HG03378 (cell line): ENCODE measurements at regions not wholly inside any gene's neighbourhood (a gene's known extent, or its start where the extent isn't known, plus 50 kb on each side); places are given as distances from the start of the nearest gene placed in this dataset.
A peak's percentile ranks its signal among the peaks of the same experiment; 100 is the strongest.

Experiments
- ATAC-seq: cut with Tn5 transposase; IDR thresholded peaks from one replicate; pipeline ENCODE4 v1.9.1; 2021; ENCODE audit warnings: mild to moderate bottlenecking, moderate library complexity; ENCODE audit not compliant: unreplicated experiment

- ATAC-seq, result no peak
Measured at GRCh38 chr14:30296931-30297405, 262.0 kb upstream of the G2E3 start.

- no peak for ATAC-seq
Measured at GRCh38 chr14:30297876-30298795, 260.8 kb upstream of the G2E3 start.

GRCh38 chr14:30299915-30300314 is 259.0 kb upstream of the G2E3 start:
- no peak for ATAC-seq

- no peak for ATAC-seq
Measured at GRCh38 chr14:30303350-30303749, 255.6 kb upstream of the G2E3 start.

GRCh38 chr14:30305346-30305745 is 253.6 kb upstream of the G2E3 start:
- ATAC-seq, result no peak

- ATAC-seq, result no peak
Measured at GRCh38 chr14:30309405-30309804, 249.6 kb upstream of the G2E3 start.

- ATAC-seq, result peak; percentile 83
Measured at GRCh38 chr14:30312214-30312613, 246.7 kb upstream of the G2E3 start.

- ATAC-seq, result no peak
Measured at GRCh38 chr14:30317729-30318128, 241.2 kb upstream of the G2E3 start.

GRCh38 chr14:30322819-30323218 is 236.1 kb upstream of the G2E3 start:
- no peak for ATAC-seq

- no peak for ATAC-seq
Measured at GRCh38 chr14:30330033-30330432, 228.9 kb upstream of the G2E3 start.

GRCh38 chr14:30330445-30330844 is 228.5 kb upstream of the G2E3 start:
- ATAC-seq, result no peak

- no peak for ATAC-seq
Measured at GRCh38 chr14:30331030-30331429, 227.9 kb upstream of the G2E3 start.

GRCh38 chr14:30332374-30332773 is 226.6 kb upstream of the G2E3 start:
- ATAC-seq, result no peak

- no peak for ATAC-seq
Measured at GRCh38 chr14:30333934-30334333, 225.0 kb upstream of the G2E3 start.

GRCh38 chr14:30337456-30337855 is 221.5 kb upstream of the G2E3 start:
- no peak for ATAC-seq

GRCh38 chr14:30339311-30339901 is 219.6 kb upstream of the G2E3 start:
- no peak for ATAC-seq

- no peak for ATAC-seq
Measured at GRCh38 chr14:30340495-30340894, 218.5 kb upstream of the G2E3 start.

GRCh38 chr14:30345511-30345910 is 213.4 kb upstream of the G2E3 start:
- ATAC-seq, result no peak

GRCh38 chr14:30348445-30348844 is 210.5 kb upstream of the G2E3 start:
- ATAC-seq, result no peak

- no peak for ATAC-seq
Measured at GRCh38 chr14:30349520-30349919, 209.4 kb upstream of the G2E3 start.

GRCh38 chr14:30354439-30354838 is 204.5 kb upstream of the G2E3 start:
- ATAC-seq, result no peak

GRCh38 chr14:30355431-30355913 is 203.5 kb upstream of the G2E3 start:
- peak; percentile 83 for ATAC-seq
